ENCODE measurements at regions not wholly inside any gene's neighbourhood (a gene's known extent, or its start where the extent isn't known, plus 50 kb on each side); places are given as distances from the start of the nearest gene placed in this dataset.

- TF ChIP-seq CTCF (IDR thresholded peaks at IDR 0.05) (no peak), POLR2A (IDR thresholded peaks at IDR 0.05) (no peak), POLR2AphosphoS5 (IDR thresholded peaks at IDR 0.05) (no peak)
Measured at GRCh38 chr6:19715167-19715551, 122.0 kb upstream of the ID4 start.

All from sigmoid colon (tissue), 4 donors.